HCT116 (cell line): ENCODE measurements at regions not wholly inside any gene's neighbourhood (a gene's known extent, or its start where the extent isn't known, plus 50 kb on each side); places are given as distances from the start of the nearest gene placed in this dataset.

Experiments used
- ATAC-seq: fragments of 200-7000 bp; cut with Tn5 transposase; 2 replicates; pipeline ENCODE4 v1.9.1; 2020; ENCODE audit warnings: mild to moderate bottlenecking, moderate library complexity
- BruUV-seq: library from RNA; stranded (reverse); fragments of 400-500 nt; replicated peaks from 2 replicates; lab custom pipeline; 2021; lab: Mats Ljungman, UMichigan
- CTCF ChIA-PET: fragments of 300-600 bp; sonication (Branson Sonifier 250); formaldehyde crosslinking; loops from one replicate; lab custom pipeline; 2021; ENCODE audit warnings: antibody characterized with exemption; lab: Charles Lee
- POLR2A ChIA-PET: fragments of 300-600, 350-600 bp; sonication (Branson Sonifier 250); formaldehyde crosslinking; loops from one replicate; lab custom pipeline; 2021; ENCODE audit warnings: antibody characterized with exemption; lab: Charles Lee
- RAD21 ChIA-PET, 2 experiments: fragments of 300-600 bp; sonication (Branson Sonifier 250); formaldehyde crosslinking; loops; one replicate each; lab custom pipeline; 2023; ENCODE audit warnings: low total read pairs in 2 of 2; ENCODE audit not compliant: uncharacterized antibody in 2 of 2, unreplicated experiment in 2 of 2, low non-redundant PET in 1 of 2; lab: Charles Lee
- DNase-seq: peaks from one replicate; pipeline ENCODE4 v3.0.0-alpha.2; 2010; ENCODE audit warnings: low read depth, low spot score
- H2AFZ ChIP-seq: fragments of 200-600 bp; shearing (Covaris generic), sonication (generic); 2 replicates; pipeline ENCODE4 v1.6.1; 2017; ENCODE audit warnings: low read depth, mixed run types, mixed read lengths, antibody characterized with exemption, low read length; ENCODE audit not compliant: poor library complexity, severe bottlenecking
- H3K27ac ChIP-seq: 2 replicates; pipeline ENCODE4 v1.5.1; 2012; ENCODE audit warnings: low read depth, low read length
- H3K27me3 ChIP-seq: fragments of 200-600 bp; sonication (generic); 2 replicates; pipeline ENCODE4 v1.6.1; 2016; ENCODE audit warnings: mixed run types, low read length, mixed read lengths; ENCODE audit not compliant: insufficient read depth
- H3K36me3 ChIP-seq, 2 experiments: fragments of 200-500 bp in 1 of 2; fragments of 200-600 bp in 1 of 2; sonication (Bioruptor generic) in 1 of 2; sonication (generic) in 1 of 2; 2 replicates each; pipeline versions ENCODE4 v1.5.1 to v1.6.1; 2014 to 2016; ENCODE audit warnings: low read length in 2 of 2, inconsistent platforms in 1 of 2, mixed read lengths in 1 of 2, mixed run types in 1 of 2; ENCODE audit not compliant: insufficient read depth in 2 of 2, control insufficient read depth in 1 of 2
- H3K4me1 ChIP-seq, 2 experiments: fragments of 200-600 bp in 1 of 2; sonication (generic) in 1 of 2; 2 replicates each; pipeline versions ENCODE4 v1.5.1 to v1.6.1; 2012 to 2017; ENCODE audit warnings: low read length in 2 of 2, inconsistent platforms in 1 of 2, mild to moderate bottlenecking in 1 of 2, mixed read lengths in 1 of 2, mixed run types in 1 of 2, moderate library complexity in 1 of 2; ENCODE audit not compliant: insufficient read depth in 2 of 2, control insufficient read depth in 1 of 2
- H3K4me2 ChIP-seq: fragments of 200-600 bp; sonication (generic); 2 replicates; pipeline ENCODE4 v1.6.1; 2017; ENCODE audit warnings: mixed run types, low read length, mixed read lengths
- H3K4me3 ChIP-seq, 2 experiments: fragments of 200-600 bp in 1 of 2; sonication (generic) in 1 of 2; replicated peaks in 1 of 2; 2 replicates each; pipeline ENCODE4 v1.5.1; 2011 to 2016; ENCODE audit warnings: low read length in 2 of 2, control low read depth in 1 of 2, low read depth in 1 of 2, mild to moderate bottlenecking in 1 of 2, mixed read lengths in 1 of 2, mixed run types in 1 of 2
- H3K79me2 ChIP-seq: fragments of 200-600 bp; sonication (generic); 2 replicates; pipeline ENCODE4 v1.6.1; 2017; ENCODE audit warnings: mild to moderate bottlenecking, mixed run types, low read length, moderate library complexity, mixed read lengths; ENCODE audit not compliant: insufficient read depth
- H3K9ac ChIP-seq: fragments of 200-600 bp; sonication (generic); 2 replicates; pipeline ENCODE4 v1.6.1; 2016; ENCODE audit warnings: low read length, mixed read lengths
- H3K9me2 ChIP-seq: fragments of 200-600 bp; sonication (generic), shearing (Covaris generic); 2 replicates; pipeline ENCODE4 v1.6.1; 2017; ENCODE audit warnings: mixed run types, mild to moderate bottlenecking, moderate library complexity; ENCODE audit not compliant: insufficient read depth
- H3K9me3 ChIP-seq, 2 experiments: fragments of 200-500 bp in 1 of 2; fragments of 200-600 bp in 1 of 2; sonication (Bioruptor generic) in 1 of 2; sonication (generic) in 1 of 2; 2 replicates each; pipeline ENCODE4 v1.6.1; 2014 to 2017; ENCODE audit warnings: low read length in 2 of 2, mixed read lengths in 2 of 2, inconsistent platforms in 1 of 2, low read depth in 1 of 2, mild to moderate bottlenecking in 1 of 2, mixed run types in 1 of 2, moderate library complexity in 1 of 2; ENCODE audit not compliant: control insufficient read depth in 1 of 2, insufficient read depth in 1 of 2
- H4K20me1 ChIP-seq: fragments of 200-600 bp; sonication (generic), shearing (Covaris generic); 2 replicates; pipeline ENCODE4 v1.6.1; 2017; ENCODE audit warnings: mixed run types, mild to moderate bottlenecking, moderate library complexity; ENCODE audit not compliant: insufficient read depth
- ATF3 ChIP-seq: IDR thresholded peaks from 2 replicates; pipeline ENCODE4 v1.6.1; 2012
- CBX3 ChIP-seq: IDR thresholded peaks from 2 replicates; pipeline ENCODE4 v1.6.1; 2012; ENCODE audit warnings: low read depth
- ELF1 ChIP-seq: IDR thresholded peaks from 2 replicates; pipeline ENCODE4 v1.6.1; 2012; ENCODE audit warnings: low read depth, borderline replicate concordance
- EZH2 ChIP-seq: fragments of 200-600 bp; sonication (generic); IDR thresholded peaks from 2 replicates; pipeline ENCODE4 v1.6.1; 2017; ENCODE audit warnings: antibody characterized with exemption, mixed run types
- EZH2phosphoT487 ChIP-seq: fragments of 200-600 bp; IDR thresholded peaks from 2 replicates; pipeline ENCODE4 v1.6.1; 2018; ENCODE audit warnings: antibody characterized with exemption, borderline replicate concordance
- FOSL1 ChIP-seq: IDR thresholded peaks from 2 replicates; pipeline ENCODE4 v1.6.1; 2012; ENCODE audit warnings: low read depth
- POLR2A ChIP-seq: IDR thresholded peaks from 2 replicates; pipeline ENCODE4 v1.7.0; 2011; ENCODE audit warnings: borderline replicate concordance; ENCODE audit not compliant: insufficient read depth, insufficient read length; ENCODE audit errors: extremely low read depth
- RAD21 ChIP-seq: IDR thresholded peaks from 2 replicates; pipeline ENCODE4 v1.6.1; 2012; ENCODE audit warnings: low read depth, mild to moderate bottlenecking
- SIN3A ChIP-seq: IDR thresholded peaks from 2 replicates; pipeline ENCODE4 v1.6.1; 2012; ENCODE audit warnings: low read depth
- SP1 ChIP-seq: IDR thresholded peaks from 2 replicates; pipeline ENCODE4 v1.6.1; 2012; ENCODE audit warnings: low read depth
- TCF7L2 ChIP-seq: IDR thresholded peaks from 2 replicates; pipeline ENCODE4 v1.7.0; 2011; ENCODE audit warnings: borderline replicate concordance, inconsistent platforms; ENCODE audit not compliant: insufficient read depth, insufficient read length; ENCODE audit errors: extremely low read depth
- YY1 ChIP-seq: IDR thresholded peaks from 2 replicates; pipeline ENCODE4 v1.6.1; 2011; ENCODE audit warnings: low read length, low read depth, moderate library complexity, mild to moderate bottlenecking; ENCODE audit not compliant: insufficient replicate concordance; ENCODE audit errors: extremely low read depth
- ZFX ChIP-seq: fragments of 450-650 bp; IDR thresholded peaks from 2 replicates; pipeline ENCODE4 v1.6.1; 2017
- ZNF274 ChIP-seq: fragments of 200-500 bp; sonication (Bioruptor generic); IDR thresholded peaks from 2 replicates; pipeline ENCODE4 v1.6.1; 2014; ENCODE audit warnings: mild to moderate bottlenecking, low read depth, low read length, inconsistent platforms
- intact Hi-C: fragments of 100-400 bp; cut with micrococcal nuclease; formaldehyde crosslinking; loops from 2 replicates; pipeline ENCODE4 v1.10.0; 2022

- Histone ChIP-seq H3K36me3 (no peaks in the 10 kb centered on the region), H3K9me3 (peaks cover 0 to 5% of the 10 kb centered on the region in 2 experiments; a peak in 1 of 4 replicates), H4K20me1 (no peaks in the 10 kb centered on the region), H2AFZ (no peak overlapping the region), H3K27me3 (no peaks in the 10 kb centered on the region), H3K4me1 (no peaks in the 10 kb centered on the region), H3K79me2 (no peaks in the 10 kb centered on the region), H3K9me2 (no peaks in the 10 kb centered on the region), H3K9ac (no peak overlapping the region), H3K4me2 (no peak overlapping the region), H3K27ac (no peak overlapping the region), H3K4me3 (no peak overlapping the region)
- ChIA-PET CTCF (no interaction called here), POLR2A (no interaction called here), RAD21 (no interaction called here)
- no TSS peak for BruUV-seq
- ATAC-seq (no peak), DNase-seq (no peak)
- TF ChIP-seq EZH2 = no peak
- TF ChIP-seq SIN3A = no peak
- no peak for TF ChIP-seq TCF7L2
- TF ChIP-seq POLR2A = no peak
- TF ChIP-seq CBX3 = no peak
- no peak for TF ChIP-seq ELF1
- no peak for TF ChIP-seq ATF3
- no peak for TF ChIP-seq ZNF274
- no peak for TF ChIP-seq YY1
- TF ChIP-seq ZFX = no peak
- no peak for TF ChIP-seq EZH2phosphoT487
- TF ChIP-seq SP1 = no peak
- TF ChIP-seq FOSL1 = no peak
- TF ChIP-seq RAD21 = no peak
- intact Hi-C loops = no loop called here
These were observed 713.5 kb downstream of the AMY1C start for GRCh38 chr1:104463126-104463697.
